SH-SY5Y (cell line): ENCODE measurements at regions not wholly inside any gene's neighbourhood (a gene's known extent, or its start where the extent isn't known, plus 50 kb on each side); places are given as distances from the start of the nearest gene placed in this dataset.

Experiments used
- GATA2 ChIP-seq: IDR thresholded peaks from 2 replicates; pipeline ENCODE4 v1.6.1; 2011; ENCODE audit warnings: mild to moderate bottlenecking, low read depth, low read length
- GATA3 ChIP-seq: IDR thresholded peaks from 2 replicates; pipeline ENCODE4 v1.6.1; 2011; ENCODE audit warnings: low read depth, mild to moderate bottlenecking, low read length, moderate library complexity

- no peak for TF ChIP-seq GATA2
- no peak for TF ChIP-seq GATA3
These were observed 89.8 kb upstream of the NR5A2 start for GRCh38 chr1:199937661-199938060.
